D721Med (cell line): ENCODE measurements at regions not wholly inside any gene's neighbourhood (a gene's known extent, or its start where the extent isn't known, plus 50 kb on each side); places are given as distances from the start of the nearest gene placed in this dataset.

Experiments used
- DNase-seq: peaks from one replicate; pipeline ENCODE4 v3.0.0; 2011; ENCODE audit warnings: low spot score; ENCODE audit not compliant: insufficient read length
- FAIRE-seq: peaks from 2 replicates; lab custom pipeline; 2011; peaks lifted over from hg19 to GRCh38; lab: Jason Lieb, UNC
- CTCF ChIP-seq: IDR thresholded peaks from 2 replicates; pipeline ENCODE4 v1.5.1; 2012; ENCODE audit warnings: mild to moderate bottlenecking, control low read depth; ENCODE audit not compliant: insufficient read depth; ENCODE audit errors: missing control alignments

- no peak for FAIRE-seq
- no peak for TF ChIP-seq CTCF
- DNase-seq, result no peak
These were observed 218.0 kb upstream of the ZNF32 start for GRCh38 chr10:43866712-43867111.

GRCh38 chr10:43865265-43866135 lies 216.8 kb upstream of the ZNF32 start:
- DNase-seq (no peak), FAIRE-seq (no peak)

DNA sequence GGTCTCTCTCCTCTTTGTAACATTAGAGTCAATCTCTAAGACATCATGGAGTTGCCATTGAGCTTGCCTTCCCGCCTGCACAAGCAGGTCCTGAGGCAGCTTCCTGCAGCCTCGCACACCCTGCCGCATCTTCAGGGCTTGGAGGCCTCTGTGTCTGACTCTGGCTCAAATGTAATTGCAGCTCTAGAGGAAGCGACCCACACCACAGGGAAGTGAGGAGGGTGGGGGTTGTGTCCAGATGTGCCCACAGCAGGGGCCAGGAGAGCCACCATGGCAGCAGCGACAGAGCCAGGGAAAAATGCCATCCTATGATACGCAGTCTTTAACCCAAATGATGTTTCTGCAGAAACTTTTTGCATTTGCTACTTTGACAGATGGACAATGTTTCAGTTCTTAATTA lies 216.0 kb upstream of the ZNF32 start:
- no peak for TF ChIP-seq CTCF
- FAIRE-seq (no peak), DNase-seq (no peak)

More at GRCh38 chr10:43865265-43866135, 216.8 kb upstream of the ZNF32 start:
- no peak for TF ChIP-seq CTCF

- no peak for DNase-seq
- FAIRE-seq, result no peak
- no peak for TF ChIP-seq CTCF
These were observed 215.3 kb upstream of the ZNF32 start for GRCh38 chr10:43863859-43864591.

GRCh38 chr10:43863270-43863669 lies 214.6 kb upstream of the ZNF32 start:
- no peak for TF ChIP-seq CTCF
- FAIRE-seq, result no peak

DNA sequence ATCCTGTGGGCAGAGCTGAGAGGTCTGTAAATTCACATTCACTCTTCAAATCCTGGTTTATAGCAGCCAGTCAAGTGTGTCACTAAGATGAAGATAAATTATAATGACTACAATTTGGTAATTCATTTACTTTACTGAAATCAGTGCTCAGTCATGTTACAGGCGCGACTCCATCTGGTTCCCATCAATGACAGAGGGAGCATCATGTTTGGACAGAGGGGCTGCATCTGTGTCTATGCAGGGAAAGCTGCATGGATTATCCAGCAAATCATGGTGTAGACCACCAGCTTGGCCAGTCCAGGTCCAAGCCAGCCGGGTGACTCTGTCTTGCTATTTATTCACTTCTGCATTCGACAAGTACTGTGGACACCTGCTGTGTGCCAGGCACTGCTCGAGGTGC lies 214.1 kb upstream of the ZNF32 start:
- no peak for DNase-seq
- no peak for FAIRE-seq
- TF ChIP-seq CTCF, result no peak

More at GRCh38 chr10:43863270-43863669, 214.6 kb upstream of the ZNF32 start:
- DNase-seq, result no peak
